ENCODE measurements at regions not wholly inside any gene's neighbourhood (a gene's known extent, or its start where the extent isn't known, plus 50 kb on each side); places are given as distances from the start of the nearest gene placed in this dataset.

- no peak overlapping the region for H3K4me3 ChIP-seq
- no peaks in the 10 kb centered on the region for H3K9me3 ChIP-seq (ENCODE audit: low read depth)
- H3K27ac ChIP-seq: no peak overlapping the region
- H3K36me3 ChIP-seq (replicated peaks; ENCODE audit: insufficient read depth, low read depth): no peaks in the 10 kb centered on the region
- H3K4me2 ChIP-seq: no peak overlapping the region
- H2AFZ ChIP-seq: no peak overlapping the region
- H3K4me1 ChIP-seq (ENCODE audit: insufficient read depth): no peaks in the 10 kb centered on the region
- WGBS (ENCODE audit: low lambda C conversion rate, missing lambda C conversion rate): 84% methylated on average over 2 of the region's 2 CpGs
- H3K9me2 ChIP-seq (replicated peaks; ENCODE audit: insufficient read depth): no peaks in the 10 kb centered on the region
- DNase-seq (ENCODE audit: low spot score): no peak
- H4K20me1 ChIP-seq (ENCODE audit: insufficient read depth, poor library complexity, severe bottlenecking): no peaks in the 10 kb centered on the region
- no peaks in the 10 kb centered on the region for H3K27me3 ChIP-seq
- TF ChIP-seq EZH2 (IDR thresholded peaks at IDR 0.05; ENCODE audit: borderline replicate concordance): no peak
- TF ChIP-seq EZH2phosphoT487 (IDR thresholded peaks at IDR 0.05; ENCODE audit: low read depth, severe bottlenecking, unreplicated experiment): no peak
- no peaks in the 10 kb centered on the region for H3K79me2 ChIP-seq
Observed at GRCh38 chr5:19001539-19001938, 986.5 kb downstream of the CDH18 start.

- H3K4me3 ChIP-seq: no peak overlapping the region
- no peaks in the 10 kb centered on the region for H3K79me2 ChIP-seq
- H3K36me3 ChIP-seq (replicated peaks; ENCODE audit: insufficient read depth, low read depth): no peaks in the 10 kb centered on the region
- no peak overlapping the region for H2AFZ ChIP-seq
- no peaks in the 10 kb centered on the region for H4K20me1 ChIP-seq (ENCODE audit: insufficient read depth, poor library complexity, severe bottlenecking)
- TF ChIP-seq EZH2 (IDR thresholded peaks at IDR 0.05; ENCODE audit: borderline replicate concordance) (no peak), CTCF (IDR thresholded peaks at IDR 0.05; ENCODE audit: poor library complexity) (no peak), EZH2phosphoT487 (IDR thresholded peaks at IDR 0.05; ENCODE audit: low read depth, severe bottlenecking, unreplicated experiment) (no peak)
- no peaks in the 10 kb centered on the region for H3K9me3 ChIP-seq (ENCODE audit: low read depth)
- 44% methylated on average over 1 of the region's 1 CpG for WGBS (ENCODE audit: low lambda C conversion rate, missing lambda C conversion rate)
- H3K27me3 ChIP-seq: no peaks in the 10 kb centered on the region
- no peak for DNase-seq (ENCODE audit: low spot score)
- no peak overlapping the region for H3K4me2 ChIP-seq
- H3K4me1 ChIP-seq (ENCODE audit: insufficient read depth): no peaks in the 10 kb centered on the region
- no peaks in the 10 kb centered on the region for H3K9me2 ChIP-seq (replicated peaks; ENCODE audit: insufficient read depth)
- no peak overlapping the region for H3K27ac ChIP-seq
Observed at GRCh38 chr5:19002111-19002510, 985.9 kb downstream of the CDH18 start.

- Histone ChIP-seq H3K9me3 (ENCODE audit: low read depth) (no peaks in the 10 kb centered on the region), H2AFZ (no peak overlapping the region), H3K27ac (no peak overlapping the region), H3K36me3 (replicated peaks; ENCODE audit: insufficient read depth, low read depth) (no peaks in the 10 kb centered on the region), H3K4me2 (no peak overlapping the region), H3K27me3 (no peaks in the 10 kb centered on the region), H4K20me1 (ENCODE audit: insufficient read depth, poor library complexity, severe bottlenecking) (no peaks in the 10 kb centered on the region), H3K4me3 (no peak overlapping the region), H3K79me2 (no peaks in the 10 kb centered on the region), H3K4me1 (ENCODE audit: insufficient read depth) (no peaks in the 10 kb centered on the region), H3K9me2 (replicated peaks; ENCODE audit: insufficient read depth) (no peaks in the 10 kb centered on the region)
- TF ChIP-seq EZH2phosphoT487 (IDR thresholded peaks at IDR 0.05; ENCODE audit: low read depth, severe bottlenecking, unreplicated experiment): no peak
- no peak for TF ChIP-seq CTCF (IDR thresholded peaks at IDR 0.05; ENCODE audit: poor library complexity)
- no peak for TF ChIP-seq EZH2 (IDR thresholded peaks at IDR 0.05; ENCODE audit: borderline replicate concordance)
- WGBS (ENCODE audit: low lambda C conversion rate, missing lambda C conversion rate): 34% methylated on average over 5 of the region's 5 CpGs
- DNase-seq (ENCODE audit: low spot score): no peak
Observed at GRCh38 chr5:19018822-19019221, 969.2 kb downstream of the CDH18 start.

GRCh38 chr5:19031491-19031890, 956.5 kb downstream of the CDH18 start:
- Histone ChIP-seq H3K4me2 (no peak overlapping the region), H3K4me1 (ENCODE audit: insufficient read depth) (peaks cover 5% of the 10 kb centered on the region), H4K20me1 (ENCODE audit: insufficient read depth, poor library complexity, severe bottlenecking) (no peaks in the 10 kb centered on the region), H3K9me2 (replicated peaks; ENCODE audit: insufficient read depth) (no peaks in the 10 kb centered on the region), H3K4me3 (no peak overlapping the region), H3K27me3 (no peaks in the 10 kb centered on the region), H3K27ac (no peak overlapping the region), H2AFZ (no peak overlapping the region), H3K36me3 (replicated peaks; ENCODE audit: insufficient read depth, low read depth) (no peaks in the 10 kb centered on the region), H3K9me3 (ENCODE audit: low read depth) (no peaks in the 10 kb centered on the region), H3K79me2 (no peaks in the 10 kb centered on the region)
- 38% methylated on average over 3 of the region's 3 CpGs for WGBS (ENCODE audit: low lambda C conversion rate, missing lambda C conversion rate)
- no peak for DNase-seq (ENCODE audit: low spot score)
- TF ChIP-seq CTCF (IDR thresholded peaks at IDR 0.05; ENCODE audit: poor library complexity): no peak
- TF ChIP-seq EZH2phosphoT487 (IDR thresholded peaks at IDR 0.05; ENCODE audit: low read depth, severe bottlenecking, unreplicated experiment): no peak
- no peak for TF ChIP-seq EZH2 (IDR thresholded peaks at IDR 0.05; ENCODE audit: borderline replicate concordance)
